Fibroblast of lung (primary cell): ENCODE measurements at regions not wholly inside any gene's neighbourhood (a gene's known extent, or its start where the extent isn't known, plus 50 kb on each side); places are given as distances from the start of the nearest gene placed in this dataset.

ENCODE experiments used
- DNase-seq, 2 donors: peaks; one replicate each; pipeline versions ENCODE4 v3.0.0 to v3.0.0-alpha.2; 2010; ENCODE audit warnings: low read depth in 2 of 2
- H2AFZ ChIP-seq: 2 replicates; pipeline ENCODE4 v1.5.1; 2012; ENCODE audit warnings: low read length, control low read depth, inconsistent platforms
- H3K27ac ChIP-seq: 2 replicates; pipeline ENCODE4 v1.5.1; 2011; ENCODE audit warnings: low read length, control low read depth; ENCODE audit not compliant: insufficient read depth
- H3K27me3 ChIP-seq: 2 replicates; pipeline ENCODE4 v1.5.1; 2011; ENCODE audit warnings: mild to moderate bottlenecking, low read length; ENCODE audit not compliant: control insufficient read depth, insufficient read depth
- H3K36me3 ChIP-seq: 2 replicates; pipeline ENCODE4 v1.5.1; 2011; ENCODE audit warnings: low read length; ENCODE audit not compliant: control insufficient read depth, insufficient read depth
- H3K4me1 ChIP-seq: 2 replicates; pipeline ENCODE4 v1.5.1; 2011; ENCODE audit warnings: low read length; ENCODE audit not compliant: control insufficient read depth, insufficient read depth; ENCODE audit errors: extremely low read depth
- H3K4me2 ChIP-seq: 2 replicates; pipeline ENCODE4 v1.5.1; 2011; ENCODE audit warnings: low read length, control low read depth; ENCODE audit not compliant: insufficient read depth; ENCODE audit errors: extremely low read depth
- H3K4me3 ChIP-seq, 4 experiments: fragments of 200-600 bp in 1 of 4; sonication (generic) in 1 of 4; replicated peaks in 1 of 4; 2 replicates each; pipeline ENCODE4 v1.5.1; 2011 to 2016; ENCODE audit warnings: low read length in 4 of 4, low read depth in 3 of 4, mild to moderate bottlenecking in 3 of 4, control low read depth in 2 of 4, inconsistent platforms in 1 of 4, mixed read lengths in 1 of 4; ENCODE audit not compliant: insufficient read depth in 1 of 4; ENCODE audit errors: control extremely low read depth in 1 of 4
- H3K79me2 ChIP-seq: 2 replicates; pipeline ENCODE4 v1.5.1; 2012; ENCODE audit warnings: mild to moderate bottlenecking, low read length, inconsistent platforms; ENCODE audit not compliant: control insufficient read depth, insufficient read depth
- H3K9ac ChIP-seq: 2 replicates; pipeline ENCODE4 v1.5.1; 2011; ENCODE audit warnings: mild to moderate bottlenecking, low read length, control low read depth; ENCODE audit not compliant: insufficient read depth
- H3K9me3 ChIP-seq: 2 replicates; pipeline ENCODE4 v1.5.1; 2012; ENCODE audit warnings: low read depth, low read length; ENCODE audit not compliant: control insufficient read depth, insufficient read depth
- H4K20me1 ChIP-seq: 2 replicates; pipeline ENCODE4 v1.5.1; 2011; ENCODE audit warnings: low read length; ENCODE audit not compliant: control insufficient read depth, insufficient read depth; ENCODE audit errors: extremely low read depth
- CTCF ChIP-seq, 2 donors: IDR thresholded peaks in 1 of 2; conservative IDR thresholded peaks in 1 of 2; 1 replicate in 1 of 2; 2 replicates in 1 of 2; pipeline ENCODE4 v1.5.1; 2011 to 2012; ENCODE audit warnings: low read length in 2 of 2, control low read depth in 1 of 2, inconsistent platforms in 1 of 2, low read depth in 1 of 2, mild to moderate bottlenecking in 1 of 2
- EZH2 ChIP-seq: IDR thresholded peaks from 2 replicates; pipeline ENCODE4 v1.5.1; 2012; ENCODE audit warnings: low read length, control low read depth, mild to moderate bottlenecking; ENCODE audit errors: missing control alignments

GRCh38 chr2:11094021-11094810 lies 61.1 kb upstream of the SLC66A3 start:
- Histone ChIP-seq H3K27me3 (no peaks in the 10 kb centered on the region), H3K9me3 (no peaks in the 10 kb centered on the region), H3K4me2 (no peak overlapping the region), H3K27ac (no peak overlapping the region), H3K9ac (no peak overlapping the region), H3K36me3 (no peaks in the 10 kb centered on the region), H3K4me3 (no peak overlapping the region), H3K79me2 (no peaks in the 10 kb centered on the region), H2AFZ (no peak overlapping the region), H4K20me1 (no peaks in the 10 kb centered on the region), H3K4me1 (no peaks in the 10 kb centered on the region)
- DNase-seq: no peak
- TF ChIP-seq EZH2 (no peak), CTCF (conservative IDR thresholded peaks at IDR 0.05 in 1 of 2, IDR thresholded peaks at IDR 0.05 in 1 of 2; ENCODE audit: low read depth in 1 of 2, low read length in 2 of 2) (no peak)

- H3K4me2 ChIP-seq: no peak overlapping the region
Measured at GRCh38 chr2:11096591-11096990, 58.7 kb upstream of the SLC66A3 start.

More at GRCh38 chr2:11096591-11096990, 58.7 kb upstream of the SLC66A3 start:
- no peaks in the 10 kb centered on the region for H4K20me1 ChIP-seq
- no peak overlapping the region for H2AFZ ChIP-seq
- no peaks in the 10 kb centered on the region for H3K79me2 ChIP-seq
- no peak for DNase-seq
- H3K9ac ChIP-seq: no peak overlapping the region
- H3K9me3 ChIP-seq: no peaks in the 10 kb centered on the region
- no peak for TF ChIP-seq CTCF (conservative IDR thresholded peaks at IDR 0.05 in 1 of 2, IDR thresholded peaks at IDR 0.05 in 1 of 2; ENCODE audit: low read depth in 1 of 2, low read length in 2 of 2)
- TF ChIP-seq EZH2: no peak
- H3K4me1 ChIP-seq: no peaks in the 10 kb centered on the region
- H3K27ac ChIP-seq: no peak overlapping the region
- H3K4me3 ChIP-seq: no peak overlapping the region
- H3K36me3 ChIP-seq: no peaks in the 10 kb centered on the region
- H3K27me3 ChIP-seq: no peaks in the 10 kb centered on the region
